Fibroblast of lung (primary cell): ENCODE measurements at regions not wholly inside any gene's neighbourhood (a gene's known extent, or its start where the extent isn't known, plus 50 kb on each side); places are given as distances from the start of the nearest gene placed in this dataset.

ENCODE experiments used
- DNase-seq, 2 donors: peaks; one replicate each; pipeline versions ENCODE4 v3.0.0 to v3.0.0-alpha.2; 2010; ENCODE audit warnings: low read depth in 2 of 2
- H2AFZ ChIP-seq: 2 replicates; pipeline ENCODE4 v1.5.1; 2012; ENCODE audit warnings: low read length, control low read depth, inconsistent platforms
- H3K27ac ChIP-seq: 2 replicates; pipeline ENCODE4 v1.5.1; 2011; ENCODE audit warnings: low read length, control low read depth; ENCODE audit not compliant: insufficient read depth
- H3K27me3 ChIP-seq: 2 replicates; pipeline ENCODE4 v1.5.1; 2011; ENCODE audit warnings: mild to moderate bottlenecking, low read length; ENCODE audit not compliant: control insufficient read depth, insufficient read depth
- H3K36me3 ChIP-seq: 2 replicates; pipeline ENCODE4 v1.5.1; 2011; ENCODE audit warnings: low read length; ENCODE audit not compliant: control insufficient read depth, insufficient read depth
- H3K4me1 ChIP-seq: 2 replicates; pipeline ENCODE4 v1.5.1; 2011; ENCODE audit warnings: low read length; ENCODE audit not compliant: control insufficient read depth, insufficient read depth; ENCODE audit errors: extremely low read depth
- H3K4me2 ChIP-seq: 2 replicates; pipeline ENCODE4 v1.5.1; 2011; ENCODE audit warnings: low read length, control low read depth; ENCODE audit not compliant: insufficient read depth; ENCODE audit errors: extremely low read depth
- H3K4me3 ChIP-seq, 4 experiments: fragments of 200-600 bp in 1 of 4; sonication (generic) in 1 of 4; replicated peaks in 1 of 4; 2 replicates each; pipeline ENCODE4 v1.5.1; 2011 to 2016; ENCODE audit warnings: low read length in 4 of 4, low read depth in 3 of 4, mild to moderate bottlenecking in 3 of 4, control low read depth in 2 of 4, inconsistent platforms in 1 of 4, mixed read lengths in 1 of 4; ENCODE audit not compliant: insufficient read depth in 1 of 4; ENCODE audit errors: control extremely low read depth in 1 of 4
- H3K79me2 ChIP-seq: 2 replicates; pipeline ENCODE4 v1.5.1; 2012; ENCODE audit warnings: mild to moderate bottlenecking, low read length, inconsistent platforms; ENCODE audit not compliant: control insufficient read depth, insufficient read depth
- H3K9ac ChIP-seq: 2 replicates; pipeline ENCODE4 v1.5.1; 2011; ENCODE audit warnings: mild to moderate bottlenecking, low read length, control low read depth; ENCODE audit not compliant: insufficient read depth
- H3K9me3 ChIP-seq: 2 replicates; pipeline ENCODE4 v1.5.1; 2012; ENCODE audit warnings: low read depth, low read length; ENCODE audit not compliant: control insufficient read depth, insufficient read depth
- H4K20me1 ChIP-seq: 2 replicates; pipeline ENCODE4 v1.5.1; 2011; ENCODE audit warnings: low read length; ENCODE audit not compliant: control insufficient read depth, insufficient read depth; ENCODE audit errors: extremely low read depth
- EZH2 ChIP-seq: IDR thresholded peaks from 2 replicates; pipeline ENCODE4 v1.5.1; 2012; ENCODE audit warnings: low read length, control low read depth, mild to moderate bottlenecking; ENCODE audit errors: missing control alignments
- TF ChIP-seq, protein P1 (sequence below), 2 donors: IDR thresholded peaks in 1 of 2; conservative IDR thresholded peaks in 1 of 2; 1 replicate in 1 of 2; 2 replicates in 1 of 2; pipeline ENCODE4 v1.5.1; 2011 to 2012; ENCODE audit warnings: low read length in 2 of 2, control low read depth in 1 of 2, inconsistent platforms in 1 of 2, low read depth in 1 of 2, mild to moderate bottlenecking in 1 of 2

DNA sequence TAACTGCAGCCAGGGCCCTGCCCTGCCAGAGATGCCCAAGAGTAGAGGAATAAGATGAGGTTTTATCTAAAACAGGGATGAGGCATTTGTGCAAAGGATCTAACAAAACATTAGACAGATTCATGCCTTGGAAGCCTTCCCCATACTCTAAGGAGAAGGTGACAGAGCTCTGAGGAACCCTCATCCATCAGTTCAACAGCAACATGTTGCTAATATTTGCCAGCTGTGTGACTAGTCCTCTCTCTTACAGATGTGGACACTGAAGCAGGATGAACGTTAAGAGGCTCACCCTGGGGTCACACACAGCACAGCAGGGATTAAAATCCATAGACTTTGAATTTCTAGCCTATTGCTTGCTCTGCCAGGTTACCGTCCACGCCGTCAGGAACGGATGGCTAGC is 99.0 kb downstream of the ZBTB18 start:
- Histone ChIP-seq H3K79me2 (no peaks in the 10 kb centered on the region), H3K9me3 (no peaks in the 10 kb centered on the region), H3K4me1 (no peaks in the 10 kb centered on the region), H3K27ac (no peak overlapping the region), H4K20me1 (no peaks in the 10 kb centered on the region), H3K27me3 (peaks cover 2% of the 10 kb centered on the region), H3K4me2 (no peak overlapping the region), H2AFZ (no peak overlapping the region), H3K9ac (no peak overlapping the region), H3K36me3 (no peaks in the 10 kb centered on the region), H3K4me3 (no peak overlapping the region)
- DNase-seq = peak in 1 of 2 donors; percentile 9
- TF ChIP-seq, protein P1, sequence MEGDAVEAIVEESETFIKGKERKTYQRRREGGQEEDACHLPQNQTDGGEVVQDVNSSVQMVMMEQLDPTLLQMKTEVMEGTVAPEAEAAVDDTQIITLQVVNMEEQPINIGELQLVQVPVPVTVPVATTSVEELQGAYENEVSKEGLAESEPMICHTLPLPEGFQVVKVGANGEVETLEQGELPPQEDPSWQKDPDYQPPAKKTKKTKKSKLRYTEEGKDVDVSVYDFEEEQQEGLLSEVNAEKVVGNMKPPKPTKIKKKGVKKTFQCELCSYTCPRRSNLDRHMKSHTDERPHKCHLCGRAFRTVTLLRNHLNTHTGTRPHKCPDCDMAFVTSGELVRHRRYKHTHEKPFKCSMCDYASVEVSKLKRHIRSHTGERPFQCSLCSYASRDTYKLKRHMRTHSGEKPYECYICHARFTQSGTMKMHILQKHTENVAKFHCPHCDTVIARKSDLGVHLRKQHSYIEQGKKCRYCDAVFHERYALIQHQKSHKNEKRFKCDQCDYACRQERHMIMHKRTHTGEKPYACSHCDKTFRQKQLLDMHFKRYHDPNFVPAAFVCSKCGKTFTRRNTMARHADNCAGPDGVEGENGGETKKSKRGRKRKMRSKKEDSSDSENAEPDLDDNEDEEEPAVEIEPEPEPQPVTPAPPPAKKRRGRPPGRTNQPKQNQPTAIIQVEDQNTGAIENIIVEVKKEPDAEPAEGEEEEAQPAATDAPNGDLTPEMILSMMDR (conservative IDR thresholded peaks at IDR 0.05 in 1 of 2, IDR thresholded peaks at IDR 0.05 in 1 of 2; ENCODE audit: low read depth in 1 of 2, low read length in 2 of 2) = no peak
- no peak for TF ChIP-seq EZH2

DNA sequence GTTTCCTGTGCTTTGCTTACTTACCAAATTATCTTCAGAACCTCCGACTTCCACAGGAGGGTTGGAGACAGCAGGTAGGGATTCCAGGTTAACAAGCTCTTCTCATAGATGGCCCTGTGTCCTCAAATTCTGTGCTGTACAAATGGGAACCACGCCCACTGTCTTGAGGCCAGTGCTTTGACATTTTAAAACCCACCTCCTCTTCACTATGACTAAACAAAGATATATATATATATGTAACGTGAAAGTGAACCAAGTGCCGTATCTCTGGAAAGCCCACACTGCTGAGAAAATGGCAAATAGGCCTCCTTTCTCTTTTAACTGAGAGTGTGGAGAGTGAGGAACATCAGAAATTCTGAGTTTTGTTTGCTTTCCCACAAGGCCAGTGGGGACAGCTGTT is 99.6 kb downstream of the ZBTB18 start:
- Histone ChIP-seq H3K27ac (no peak overlapping the region), H3K4me1 (no peaks in the 10 kb centered on the region), H3K4me2 (no peak overlapping the region), H3K9ac (no peak overlapping the region), H4K20me1 (no peaks in the 10 kb centered on the region), H3K9me3 (no peaks in the 10 kb centered on the region), H3K79me2 (no peaks in the 10 kb centered on the region), H3K36me3 (no peaks in the 10 kb centered on the region), H3K4me3 (no peak overlapping the region), H3K27me3 (no peaks in the 10 kb centered on the region), H2AFZ (no peak overlapping the region)
- no peak for DNase-seq
- no peak for TF ChIP-seq EZH2
- TF ChIP-seq, protein P1 (conservative IDR thresholded peaks at IDR 0.05 in 1 of 2, IDR thresholded peaks at IDR 0.05 in 1 of 2; ENCODE audit: low read depth in 1 of 2, low read length in 2 of 2) = no peak

DNA sequence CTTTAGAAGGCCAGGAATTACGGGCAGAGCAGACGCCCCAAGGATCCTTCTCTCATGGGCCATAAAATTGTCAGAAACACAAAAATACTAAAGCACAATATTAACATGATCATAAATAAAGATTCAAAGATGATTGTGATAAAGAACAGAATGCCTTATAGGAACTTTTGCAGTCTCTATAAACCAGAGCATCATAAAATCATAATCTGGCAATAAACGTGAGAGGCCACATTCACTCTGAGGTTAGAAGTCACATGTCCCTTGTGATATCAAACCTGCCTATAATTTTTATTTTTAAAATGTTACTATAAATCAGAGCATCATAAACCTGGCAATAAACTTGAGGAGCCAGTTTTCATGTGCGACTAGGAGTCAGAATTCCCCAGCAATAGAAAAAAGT is 100.5 kb downstream of the ZBTB18 start:
- H3K9me3 ChIP-seq = no peaks in the 10 kb centered on the region

More for the DNA sequence above, 100.5 kb downstream of the ZBTB18 start:
- H3K4me1 ChIP-seq = no peaks in the 10 kb centered on the region
- H3K79me2 ChIP-seq = no peaks in the 10 kb centered on the region
- H3K4me3 ChIP-seq = no peak overlapping the region
- H2AFZ ChIP-seq = no peak overlapping the region
- H3K36me3 ChIP-seq = no peaks in the 10 kb centered on the region
- no peak for DNase-seq
- no peak for TF ChIP-seq EZH2
- TF ChIP-seq, protein P1 (conservative IDR thresholded peaks at IDR 0.05 in 1 of 2, IDR thresholded peaks at IDR 0.05 in 1 of 2; ENCODE audit: low read depth in 1 of 2, low read length in 2 of 2) = no peak
- H4K20me1 ChIP-seq = no peaks in the 10 kb centered on the region
- no peaks in the 10 kb centered on the region for H3K27me3 ChIP-seq
- H3K27ac ChIP-seq = no peak overlapping the region
- no peak overlapping the region for H3K9ac ChIP-seq
- no peak overlapping the region for H3K4me2 ChIP-seq
